ENCODE measurements at regions not wholly inside any gene's neighbourhood (a gene's known extent, or its start where the extent isn't known, plus 50 kb on each side); places are given as distances from the start of the nearest gene placed in this dataset.
A peak's percentile ranks its signal among the peaks of the same experiment; 100 is the strongest.

DNA sequence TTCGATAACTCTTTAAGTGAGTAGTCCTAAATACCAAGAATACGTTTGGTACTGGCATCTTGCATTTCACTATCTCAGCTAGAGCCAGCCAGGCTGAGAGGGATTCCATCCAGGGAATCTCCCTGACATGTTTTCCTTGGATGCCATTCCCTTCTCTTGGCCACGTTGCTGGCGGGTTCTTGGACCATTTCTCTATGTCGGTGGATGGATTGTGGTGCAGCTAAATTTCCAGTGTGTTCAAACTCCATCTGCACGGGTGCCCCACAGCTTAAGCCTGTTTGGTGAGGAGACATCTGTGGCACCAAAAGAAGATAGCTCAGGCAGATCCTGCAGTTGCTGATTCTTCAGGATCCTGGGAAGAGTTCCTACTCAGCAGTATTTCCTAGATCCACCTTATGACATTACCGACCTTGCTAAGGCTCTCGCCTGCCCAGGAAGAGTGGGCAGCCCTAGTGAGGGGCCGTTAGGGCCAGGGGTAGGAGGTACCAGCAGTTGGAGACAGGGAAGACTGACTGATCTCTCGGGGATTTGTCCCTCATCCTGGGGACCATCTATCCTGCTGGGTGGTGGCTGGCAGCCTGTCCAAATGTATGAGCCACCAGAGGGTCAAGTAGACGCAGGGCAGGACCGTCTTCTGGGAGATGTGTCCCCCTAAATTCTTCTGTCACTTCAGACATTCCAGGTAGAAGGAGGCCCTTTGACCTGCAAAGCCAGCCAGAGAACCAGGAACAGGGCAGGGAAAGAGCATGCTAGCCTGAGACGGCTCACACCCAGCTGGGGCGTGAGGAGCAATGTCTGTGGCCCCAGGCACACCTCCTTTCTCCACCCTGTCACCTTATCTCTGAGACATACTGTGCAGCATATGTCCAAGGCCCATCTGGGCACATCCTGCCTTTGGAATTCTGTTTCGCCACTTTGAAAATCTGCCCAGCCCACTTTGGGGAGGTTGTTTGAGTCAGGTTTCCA lies 72.6 kb upstream of the CAPRIN2 start:
- no peak for DNase-seq (ENCODE audit: low spot score)

DNA sequence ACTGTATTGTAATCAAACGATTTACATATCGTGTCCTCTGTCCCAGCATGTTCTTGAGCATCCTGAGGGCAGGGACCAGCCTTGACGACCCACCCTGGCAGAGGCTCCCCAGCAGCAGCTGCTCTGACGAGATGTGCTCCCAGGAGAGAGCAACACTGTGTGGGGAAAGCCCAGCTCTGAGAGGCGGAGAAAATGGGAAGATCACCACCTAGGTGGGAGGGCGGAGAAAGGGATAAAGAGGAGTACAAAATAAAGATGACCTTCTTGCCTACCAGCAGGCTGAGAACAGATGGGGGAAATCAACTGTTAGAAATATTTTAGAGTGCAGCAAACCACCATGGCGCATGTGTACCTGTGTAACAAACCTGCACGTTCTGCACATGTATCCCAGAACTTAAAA lies 71.5 kb upstream of the CAPRIN2 start:
- DNase-seq (ENCODE audit: low spot score), result no peak

GRCh38 chr12:30825341-30825740 lies 70.6 kb upstream of the CAPRIN2 start:
- DNase-seq (ENCODE audit: low spot score), result no peak

GRCh38 chr12:30824311-30824710 lies 69.6 kb upstream of the CAPRIN2 start:
- no peak for DNase-seq (ENCODE audit: low spot score)

DNA sequence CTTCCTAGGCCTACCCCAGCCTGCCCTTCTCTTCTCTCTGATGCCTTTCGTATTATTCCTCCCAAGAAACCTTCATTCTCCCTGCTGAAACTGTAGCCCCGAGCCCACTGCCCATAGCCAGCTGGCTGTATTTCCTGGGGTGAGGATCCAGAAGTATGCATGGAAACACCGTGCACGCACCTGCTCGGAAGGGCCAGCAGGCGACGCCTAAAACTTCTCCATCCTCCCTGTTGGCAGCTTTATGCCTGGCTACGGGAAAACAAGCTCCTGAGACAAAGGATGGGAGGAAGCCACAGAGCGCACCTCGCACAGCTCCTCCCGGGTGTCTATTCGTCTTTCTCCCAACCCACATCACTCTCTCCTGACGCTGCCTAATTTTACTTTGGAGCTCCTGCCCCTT lies 69.0 kb upstream of the CAPRIN2 start:
- no peak for DNase-seq (ENCODE audit: low spot score)

- DNase-seq (ENCODE audit: low spot score), result peak; percentile 19
Measured at GRCh38 chr12:30823156-30823699, 68.5 kb upstream of the CAPRIN2 start.

DNA sequence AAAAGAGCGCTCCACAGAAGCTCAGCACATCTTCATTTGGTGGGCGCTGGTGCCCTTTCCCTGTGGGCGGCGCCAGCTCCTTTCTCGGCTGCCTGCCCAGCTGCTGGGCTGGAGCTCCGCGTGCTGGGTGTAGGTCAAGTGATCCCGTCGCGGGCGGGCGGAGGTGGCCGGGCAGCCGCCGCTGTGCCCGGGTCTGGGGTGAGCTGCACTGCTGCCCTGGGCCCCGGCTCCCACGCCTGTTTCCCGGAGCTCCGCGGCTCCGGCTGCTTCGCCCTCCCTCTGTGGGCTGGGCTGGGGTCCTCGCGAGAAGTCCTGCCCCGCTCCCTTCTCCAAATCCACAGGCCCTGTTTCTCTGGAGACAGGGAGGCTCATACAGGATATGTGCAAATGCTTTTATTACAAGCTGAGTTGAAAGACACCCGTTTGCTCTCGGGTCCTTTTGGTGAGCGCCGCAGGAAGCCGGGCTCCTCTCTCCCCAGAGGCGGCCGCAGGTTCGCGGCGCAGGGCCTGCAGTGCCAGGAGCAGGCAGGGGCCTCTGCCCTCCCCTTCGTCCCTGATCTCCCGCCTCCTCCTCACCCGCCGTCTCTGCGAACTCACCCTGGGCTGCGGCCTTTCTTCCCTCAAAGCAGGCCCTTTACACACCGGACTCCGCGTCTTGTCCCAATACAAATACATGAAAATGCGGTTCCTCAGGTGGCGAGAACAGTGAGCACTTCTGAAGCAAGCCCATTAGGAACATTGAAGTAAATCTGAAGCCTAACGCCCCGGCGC lies 67.8 kb upstream of the CAPRIN2 start:
- DNase-seq (ENCODE audit: low spot score), result peak; percentile 30

- no peak for DNase-seq (ENCODE audit: low spot score)
Measured at GRCh38 chr12:30820406-30820946, 65.7 kb upstream of the CAPRIN2 start.

DNA sequence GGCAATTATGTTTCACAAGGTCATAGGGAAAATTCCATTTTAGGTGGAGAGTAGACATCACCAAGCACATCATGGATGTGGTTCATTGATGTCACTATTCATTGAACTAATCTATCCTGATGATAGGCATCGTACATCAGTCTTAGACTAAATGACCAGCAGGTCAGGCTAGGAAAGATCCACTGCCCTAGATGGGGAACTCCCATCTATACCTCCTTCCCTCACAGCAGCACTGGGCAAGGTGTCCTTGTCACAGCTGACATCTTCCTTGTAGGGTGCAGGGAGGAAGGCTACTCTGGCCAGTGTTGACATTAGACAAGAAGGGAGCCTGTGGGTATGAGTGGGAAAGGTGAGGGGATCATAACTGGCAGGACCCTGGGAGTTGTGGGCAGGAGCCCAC lies 63.8 kb upstream of the CAPRIN2 start:
- no peak for DNase-seq (ENCODE audit: low spot score)

GRCh38 chr12:30816742-30817465 lies 62.2 kb upstream of the CAPRIN2 start:
- no peak for DNase-seq (ENCODE audit: low spot score)

GRCh38 chr12:30814295-30814655 lies 59.5 kb upstream of the CAPRIN2 start:
- no peak for DNase-seq (ENCODE audit: low spot score)

- no peak for DNase-seq (ENCODE audit: low spot score)
Measured at GRCh38 chr12:30813525-30814294, 59.0 kb upstream of the CAPRIN2 start.

DNA sequence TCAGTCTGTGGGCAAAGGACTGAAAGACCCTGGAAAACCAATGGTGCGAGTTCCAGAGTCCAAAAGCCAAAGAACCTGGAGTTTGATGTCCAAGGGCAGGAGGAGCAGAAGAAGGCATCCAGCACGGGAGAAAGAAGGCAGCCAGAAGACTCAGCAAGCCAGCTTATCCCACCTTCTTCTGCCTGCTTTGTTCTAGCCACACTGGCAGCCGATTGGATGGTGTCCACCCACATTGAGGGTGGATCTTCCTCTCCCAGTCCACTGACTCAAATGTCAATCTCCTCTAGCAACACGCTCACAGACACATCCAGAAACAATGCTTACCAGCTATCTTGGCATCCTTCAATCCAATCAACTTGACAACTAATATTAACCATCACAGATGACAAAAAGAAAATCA lies 57.2 kb upstream of the CAPRIN2 start:
- no peak for DNase-seq (ENCODE audit: low spot score)

GRCh38 chr12:30810918-30811317 lies 56.2 kb upstream of the CAPRIN2 start:
- no peak for DNase-seq (ENCODE audit: low spot score)

DNA sequence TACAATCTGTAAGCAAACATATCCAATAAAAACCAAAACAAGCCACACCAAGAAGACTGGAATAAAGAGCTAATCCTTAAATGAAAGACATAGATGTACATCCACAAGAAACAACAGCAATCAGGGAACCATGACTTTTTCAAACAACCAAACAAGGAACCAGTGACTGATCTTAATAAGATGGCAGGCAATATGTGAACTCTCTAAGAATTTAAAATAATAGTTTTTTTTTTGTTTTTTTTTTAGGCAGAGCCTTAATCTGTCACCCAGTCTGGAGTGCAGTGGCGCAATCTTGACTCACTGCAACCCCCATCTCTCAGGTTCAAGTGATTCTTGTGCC lies 52.9 kb upstream of the CAPRIN2 start:
- no peak for DNase-seq (ENCODE audit: low spot score)

- peak; percentile 17 for DNase-seq (ENCODE audit: low spot score)
Measured at GRCh38 chr12:30806989-30807694, 52.4 kb upstream of the CAPRIN2 start.

DNA sequence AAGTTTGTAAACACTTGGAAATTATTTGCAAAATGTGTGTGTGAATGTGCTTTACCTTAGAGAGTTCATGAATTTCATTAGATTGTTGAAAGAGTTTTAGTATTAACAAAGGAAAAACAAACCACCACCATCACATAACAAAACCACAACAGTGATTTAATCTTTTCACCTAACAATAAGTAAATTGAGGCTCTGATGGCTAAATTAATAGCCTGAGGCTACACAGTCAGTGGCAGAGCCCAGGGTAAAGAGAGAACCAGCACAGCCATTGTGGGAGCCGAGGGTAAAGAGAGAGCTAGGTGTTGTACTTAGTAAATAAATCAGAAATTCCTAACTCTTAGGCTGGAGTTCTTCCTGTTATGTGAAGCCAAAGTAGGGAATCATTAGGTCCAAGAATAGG lies 51.2 kb upstream of the CAPRIN2 start:
- DNase-seq (ENCODE audit: low spot score), result no peak
